ENCODE measurements at regions not wholly inside any gene's neighbourhood (a gene's known extent, or its start where the extent isn't known, plus 50 kb on each side); places are given as distances from the start of the nearest gene placed in this dataset.

DNA sequence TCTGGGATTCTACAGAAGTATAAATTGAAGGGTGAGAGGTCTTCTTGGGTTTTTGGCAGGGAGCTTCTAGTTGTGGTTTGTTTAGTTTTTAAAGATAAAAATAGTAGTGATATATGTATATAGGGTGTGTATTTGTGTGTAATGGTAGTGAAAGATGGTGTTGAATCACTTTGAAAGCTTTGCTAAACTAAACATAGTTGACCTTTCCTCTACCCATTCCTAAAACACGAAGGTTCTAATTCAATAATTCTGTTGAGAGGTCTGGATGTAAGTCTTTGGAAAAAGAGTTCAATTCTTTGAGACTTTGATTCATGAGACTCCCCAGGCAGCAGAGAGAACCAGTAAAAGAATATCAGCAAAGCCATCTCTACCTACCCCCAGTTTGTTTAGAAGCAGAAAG, 247.9 kb upstream of the DUSP10 start:
- 71 to 93% (median 86%) methylated on average over 1 of the region's 1 CpG for WGBS, 5 donors
- Histone ChIP-seq H3K4me3 (no peak overlapping the region), H3K4me1 (no peaks in the 10 kb centered on the region), H3K9me3 (no peaks in the 10 kb centered on the region), H3K36me3 (no peaks in the 10 kb centered on the region), H3K27me3 (replicated peaks in 1 of 7) (no peaks in the 10 kb centered on the region), H3K27ac (no peak overlapping the region)
- intact Hi-C loops (cut with DNase I; ENCODE audit: low total_unique reads) = loop anchor here (10.0 kb wide), 1 partner anchor 235 kb away; no protein-coding TSS in a partner anchor
- TF ChIP-seq POLR2AphosphoS5 (IDR thresholded peaks at IDR 0.05) (no peak), POLR2A (IDR thresholded peaks at IDR 0.05) (no peak), CTCF (IDR thresholded peaks at IDR 0.05 in 8 of 11, conservative IDR thresholded peaks at IDR 0.05 in 3 of 11) (no peak)
- no peak for DNase-seq

GRCh38 chr1:221988829-221989228, 246.9 kb upstream of the DUSP10 start:
- TF ChIP-seq POLR2AphosphoS5 (IDR thresholded peaks at IDR 0.05) = no peak
- no peak for TF ChIP-seq CTCF (IDR thresholded peaks at IDR 0.05 in 8 of 11, conservative IDR thresholded peaks at IDR 0.05 in 3 of 11)
- TF ChIP-seq POLR2A (IDR thresholded peaks at IDR 0.05) = no peak
- Histone ChIP-seq H3K27me3 (replicated peaks in 1 of 7) (no peaks in the 10 kb centered on the region), H3K9me3 (no peaks in the 10 kb centered on the region), H3K4me3 (no peak overlapping the region), H3K27ac (no peak overlapping the region), H3K4me1 (no peaks in the 10 kb centered on the region), H3K36me3 (no peaks in the 10 kb centered on the region)
- DNase-seq = no peak
- intact Hi-C loops (cut with DNase I; ENCODE audit: low total_unique reads) = loop anchor here (10.0 kb wide), 1 partner anchor 234 kb away; no protein-coding TSS in a partner anchor

DNA sequence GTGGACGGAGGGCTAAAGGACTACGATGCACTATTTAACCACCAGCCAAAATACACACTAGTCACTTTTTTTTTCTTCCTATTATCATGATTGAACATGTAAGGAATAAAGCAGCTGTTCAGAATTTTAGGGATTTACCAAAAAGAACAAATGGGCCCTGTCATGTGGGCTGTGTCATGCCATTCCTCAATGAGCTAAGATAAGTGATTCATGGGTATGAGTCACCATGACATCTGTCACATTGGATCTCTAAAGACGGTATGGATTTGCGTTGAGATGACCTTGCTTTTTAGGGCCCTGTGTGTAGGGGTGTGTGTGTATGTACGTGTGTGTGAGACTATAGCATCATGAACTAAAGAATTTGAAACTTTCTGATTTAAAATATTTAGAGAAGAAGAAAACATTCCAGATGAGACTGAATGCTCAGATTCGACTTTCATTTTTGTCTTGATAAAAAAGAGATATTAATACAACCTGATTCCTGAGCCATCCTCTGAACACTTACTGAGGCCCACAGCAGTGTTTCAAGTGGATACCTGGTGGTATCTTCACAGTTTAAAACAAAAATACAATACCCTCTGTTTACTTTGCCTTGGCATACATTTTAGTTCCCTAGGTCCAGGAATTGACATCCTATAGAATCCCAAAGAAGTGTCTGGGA, 246.1 kb upstream of the DUSP10 start:
- intact Hi-C loops (cut with DNase I; ENCODE audit: low total_unique reads) = loop anchor here (10.0 kb wide), 1 partner anchor 233 kb away; no protein-coding TSS in a partner anchor
- no peak overlapping the region for H3K27ac ChIP-seq
- H3K27me3 ChIP-seq (replicated peaks in 1 of 7) = no peaks in the 10 kb centered on the region
- no peaks in the 10 kb centered on the region for H3K4me1 ChIP-seq
- TF ChIP-seq POLR2AphosphoS5 (IDR thresholded peaks at IDR 0.05) = no peak
- TF ChIP-seq CTCF (IDR thresholded peaks at IDR 0.05 in 8 of 11, conservative IDR thresholded peaks at IDR 0.05 in 3 of 11) = no peak
- no peak for TF ChIP-seq POLR2A (IDR thresholded peaks at IDR 0.05)
- no peaks in the 10 kb centered on the region for H3K36me3 ChIP-seq
- H3K4me3 ChIP-seq = no peak overlapping the region
- WGBS, 5 donors = 69 to 83% (median 77%) methylated on average over 6 of the region's 6 CpGs
- no peak for DNase-seq
- no peaks in the 10 kb centered on the region for H3K9me3 ChIP-seq

DNA sequence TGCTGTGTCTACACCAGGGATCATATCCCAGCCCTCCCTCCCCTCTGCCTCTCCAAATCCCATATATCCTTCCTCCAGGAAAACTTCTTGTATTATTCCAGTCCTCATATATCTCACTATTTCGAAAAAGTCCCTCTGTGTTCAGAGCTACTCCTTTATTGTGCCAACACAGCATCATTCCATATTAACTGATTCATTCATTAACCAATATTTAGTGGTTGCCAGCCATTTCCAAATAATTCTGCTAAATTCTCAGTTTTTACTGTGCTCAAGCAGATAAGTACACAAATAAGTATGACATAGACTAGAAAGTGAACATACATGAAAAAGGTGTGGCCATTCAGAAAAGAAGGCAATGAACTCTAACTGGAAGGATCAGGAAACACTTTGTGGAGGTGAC, 241.6 kb upstream of the DUSP10 start:
- intact Hi-C loops (cut with DNase I; ENCODE audit: low total_unique reads) = loop anchor here (10.0 kb wide), 1 partner anchor 229 kb away; no protein-coding TSS in a partner anchor
- no peak for TF ChIP-seq CTCF (IDR thresholded peaks at IDR 0.05 in 8 of 11, conservative IDR thresholded peaks at IDR 0.05 in 3 of 11)
- no peak for TF ChIP-seq POLR2AphosphoS5 (IDR thresholded peaks at IDR 0.05)
- no peak for TF ChIP-seq POLR2A (IDR thresholded peaks at IDR 0.05)
- H3K27me3 ChIP-seq (replicated peaks in 1 of 7) = no peaks in the 10 kb centered on the region
- no peak overlapping the region for H3K4me3 ChIP-seq
- 85 to 97% (median 86%) methylated on average over 1 of the region's 1 CpG for WGBS, 5 donors
- H3K27ac ChIP-seq = no peak overlapping the region
- no peak for DNase-seq
- no peaks in the 10 kb centered on the region for H3K9me3 ChIP-seq
- H3K36me3 ChIP-seq = no peaks in the 10 kb centered on the region
- H3K4me1 ChIP-seq = no peaks in the 10 kb centered on the region
